ENCODE measurements at regions not wholly inside any gene's neighbourhood (a gene's known extent, or its start where the extent isn't known, plus 50 kb on each side); places are given as distances from the start of the nearest gene placed in this dataset.

- no peaks in the 10 kb centered on the region for H3K4me1 ChIP-seq (ENCODE audit: control insufficient read depth in 1 of 2, insufficient read depth in 2 of 2, low read length in 2 of 2)
- no peaks in the 10 kb centered on the region for H3K9me2 ChIP-seq (ENCODE audit: insufficient read depth)
- DNase-seq (ENCODE audit: low read depth, low spot score) (no peak), ATAC-seq (no peak)
- TF ChIP-seq MAX (IDR thresholded peaks at IDR 0.05), result no peak
- TF ChIP-seq ATF3 (IDR thresholded peaks at IDR 0.05), result no peak
- no peak for TF ChIP-seq TCF7L2 (IDR thresholded peaks at IDR 0.05; ENCODE audit: borderline replicate concordance, extremely low read depth, insufficient read depth, insufficient read length)
- TF ChIP-seq SRF (IDR thresholded peaks at IDR 0.05; ENCODE audit: low read depth), result no peak
- TF ChIP-seq, protein P1, sequence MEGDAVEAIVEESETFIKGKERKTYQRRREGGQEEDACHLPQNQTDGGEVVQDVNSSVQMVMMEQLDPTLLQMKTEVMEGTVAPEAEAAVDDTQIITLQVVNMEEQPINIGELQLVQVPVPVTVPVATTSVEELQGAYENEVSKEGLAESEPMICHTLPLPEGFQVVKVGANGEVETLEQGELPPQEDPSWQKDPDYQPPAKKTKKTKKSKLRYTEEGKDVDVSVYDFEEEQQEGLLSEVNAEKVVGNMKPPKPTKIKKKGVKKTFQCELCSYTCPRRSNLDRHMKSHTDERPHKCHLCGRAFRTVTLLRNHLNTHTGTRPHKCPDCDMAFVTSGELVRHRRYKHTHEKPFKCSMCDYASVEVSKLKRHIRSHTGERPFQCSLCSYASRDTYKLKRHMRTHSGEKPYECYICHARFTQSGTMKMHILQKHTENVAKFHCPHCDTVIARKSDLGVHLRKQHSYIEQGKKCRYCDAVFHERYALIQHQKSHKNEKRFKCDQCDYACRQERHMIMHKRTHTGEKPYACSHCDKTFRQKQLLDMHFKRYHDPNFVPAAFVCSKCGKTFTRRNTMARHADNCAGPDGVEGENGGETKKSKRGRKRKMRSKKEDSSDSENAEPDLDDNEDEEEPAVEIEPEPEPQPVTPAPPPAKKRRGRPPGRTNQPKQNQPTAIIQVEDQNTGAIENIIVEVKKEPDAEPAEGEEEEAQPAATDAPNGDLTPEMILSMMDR (IDR thresholded peaks at IDR 0.05 in 2 of 3, conservative IDR thresholded peaks at IDR 0.05 in 1 of 3; ENCODE audit: borderline replicate concordance in 1 of 3, insufficient read depth in 1 of 3, low read depth in 2 of 3, low read length in 2 of 3), result no peak
- no peak for TF ChIP-seq EZH2 (IDR thresholded peaks at IDR 0.05)
- TF ChIP-seq ZFX (IDR thresholded peaks at IDR 0.05), result no peak
- TF ChIP-seq EZH2phosphoT487 (IDR thresholded peaks at IDR 0.05; ENCODE audit: borderline replicate concordance), result no peak
- TF ChIP-seq SIN3A (IDR thresholded peaks at IDR 0.05; ENCODE audit: low read depth), result no peak
- TF ChIP-seq ZNF274 (IDR thresholded peaks at IDR 0.05; ENCODE audit: low read depth, low read length), result no peak
- TF ChIP-seq, protein P2, sequence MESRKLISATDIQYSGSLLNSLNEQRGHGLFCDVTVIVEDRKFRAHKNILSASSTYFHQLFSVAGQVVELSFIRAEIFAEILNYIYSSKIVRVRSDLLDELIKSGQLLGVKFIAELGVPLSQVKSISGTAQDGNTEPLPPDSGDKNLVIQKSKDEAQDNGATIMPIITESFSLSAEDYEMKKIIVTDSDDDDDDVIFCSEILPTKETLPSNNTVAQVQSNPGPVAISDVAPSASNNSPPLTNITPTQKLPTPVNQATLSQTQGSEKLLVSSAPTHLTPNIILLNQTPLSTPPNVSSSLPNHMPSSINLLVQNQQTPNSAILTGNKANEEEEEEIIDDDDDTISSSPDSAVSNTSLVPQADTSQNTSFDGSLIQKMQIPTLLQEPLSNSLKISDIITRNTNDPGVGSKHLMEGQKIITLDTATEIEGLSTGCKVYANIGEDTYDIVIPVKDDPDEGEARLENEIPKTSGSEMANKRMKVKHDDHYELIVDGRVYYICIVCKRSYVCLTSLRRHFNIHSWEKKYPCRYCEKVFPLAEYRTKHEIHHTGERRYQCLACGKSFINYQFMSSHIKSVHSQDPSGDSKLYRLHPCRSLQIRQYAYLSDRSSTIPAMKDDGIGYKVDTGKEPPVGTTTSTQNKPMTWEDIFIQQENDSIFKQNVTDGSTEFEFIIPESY (IDR thresholded peaks at IDR 0.05; ENCODE audit: extremely low read depth, insufficient replicate concordance, low read length), result no peak
- TF ChIP-seq RAD21 (IDR thresholded peaks at IDR 0.05; ENCODE audit: low read depth), result no peak
- TF ChIP-seq YY1 (IDR thresholded peaks at IDR 0.05; ENCODE audit: extremely low read depth, insufficient replicate concordance, low read depth, low read length), result no peak
- no TSS peak for BruUV-seq (replicated peaks)
- RAD21 ChIA-PET (ENCODE audit: low non-redundant PET in 1 of 2, low total read pairs in 2 of 2, uncharacterized antibody in 2 of 2, unreplicated experiment in 2 of 2), result no interaction called here
- no peak overlapping the region for H3K4me2 ChIP-seq (ENCODE audit: low read length)
- POLR2A ChIA-PET, result no interaction called here
- intact Hi-C loops (cut with micrococcal nuclease), result no loop called here
- no peaks in the 10 kb centered on the region for H4K20me1 ChIP-seq (ENCODE audit: insufficient read depth)
- H3K27me3 ChIP-seq (ENCODE audit: insufficient read depth, low read length), result no peaks in the 10 kb centered on the region
- H3K9me3 ChIP-seq (ENCODE audit: control insufficient read depth in 1 of 2, insufficient read depth in 1 of 2, low read depth in 1 of 2, low read length in 2 of 2), result no peaks in the 10 kb centered on the region
- H3K27ac ChIP-seq (ENCODE audit: low read depth, low read length), result no peak overlapping the region
- no peaks in the 10 kb centered on the region for H3K79me2 ChIP-seq (ENCODE audit: insufficient read depth, low read length)
- H2AFZ ChIP-seq (ENCODE audit: low read depth, low read length, poor library complexity, severe bottlenecking), result no peak overlapping the region
- H3K9ac ChIP-seq (ENCODE audit: low read length), result no peak overlapping the region
- H3K4me3 ChIP-seq (replicated peaks in 1 of 2; ENCODE audit: low read depth in 1 of 2, low read length in 2 of 2), result no peak overlapping the region
- CTCF ChIA-PET, result no interaction called here
- H3K36me3 ChIP-seq (ENCODE audit: control insufficient read depth in 1 of 2, insufficient read depth in 2 of 2, low read length in 2 of 2), result no peaks in the 10 kb centered on the region
These were observed 251.9 kb downstream of the PTPRU start for GRCh38 chr1:29488086-29488793.

All from HCT116 (cell line).